ENCODE measurements at regions not wholly inside any gene's neighbourhood (a gene's known extent, or its start where the extent isn't known, plus 50 kb on each side); places are given as distances from the start of the nearest gene placed in this dataset.

GRCh38 chr3:105996781-105997180, 128.0 kb upstream of the CBLB start:
- H3K27me3 ChIP-seq (ENCODE audit: insufficient read depth): no peaks in the 10 kb centered on the region
- no peaks in the 10 kb centered on the region for H3K4me1 Mint-ChIP-seq
- no peak overlapping the region for H3K4me3 ChIP-seq
- TF ChIP-seq, protein P1, sequence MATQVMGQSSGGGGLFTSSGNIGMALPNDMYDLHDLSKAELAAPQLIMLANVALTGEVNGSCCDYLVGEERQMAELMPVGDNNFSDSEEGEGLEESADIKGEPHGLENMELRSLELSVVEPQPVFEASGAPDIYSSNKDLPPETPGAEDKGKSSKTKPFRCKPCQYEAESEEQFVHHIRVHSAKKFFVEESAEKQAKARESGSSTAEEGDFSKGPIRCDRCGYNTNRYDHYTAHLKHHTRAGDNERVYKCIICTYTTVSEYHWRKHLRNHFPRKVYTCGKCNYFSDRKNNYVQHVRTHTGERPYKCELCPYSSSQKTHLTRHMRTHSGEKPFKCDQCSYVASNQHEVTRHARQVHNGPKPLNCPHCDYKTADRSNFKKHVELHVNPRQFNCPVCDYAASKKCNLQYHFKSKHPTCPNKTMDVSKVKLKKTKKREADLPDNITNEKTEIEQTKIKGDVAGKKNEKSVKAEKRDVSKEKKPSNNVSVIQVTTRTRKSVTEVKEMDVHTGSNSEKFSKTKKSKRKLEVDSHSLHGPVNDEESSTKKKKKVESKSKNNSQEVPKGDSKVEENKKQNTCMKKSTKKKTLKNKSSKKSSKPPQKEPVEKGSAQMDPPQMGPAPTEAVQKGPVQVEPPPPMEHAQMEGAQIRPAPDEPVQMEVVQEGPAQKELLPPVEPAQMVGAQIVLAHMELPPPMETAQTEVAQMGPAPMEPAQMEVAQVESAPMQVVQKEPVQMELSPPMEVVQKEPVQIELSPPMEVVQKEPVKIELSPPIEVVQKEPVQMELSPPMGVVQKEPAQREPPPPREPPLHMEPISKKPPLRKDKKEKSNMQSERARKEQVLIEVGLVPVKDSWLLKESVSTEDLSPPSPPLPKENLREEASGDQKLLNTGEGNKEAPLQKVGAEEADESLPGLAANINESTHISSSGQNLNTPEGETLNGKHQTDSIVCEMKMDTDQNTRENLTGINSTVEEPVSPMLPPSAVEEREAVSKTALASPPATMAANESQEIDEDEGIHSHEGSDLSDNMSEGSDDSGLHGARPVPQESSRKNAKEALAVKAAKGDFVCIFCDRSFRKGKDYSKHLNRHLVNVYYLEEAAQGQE (IDR thresholded peaks at IDR 0.05; ENCODE audit: unreplicated experiment): no peak
- TF ChIP-seq ZNF462 (CRISPR knock-in tag; IDR thresholded peaks at IDR 0.05) (no peak), POLR2AphosphoS5 (IDR thresholded peaks at IDR 0.05; ENCODE audit: low read depth) (no peak), ZNF331 (CRISPR knock-in tag; IDR thresholded peaks at IDR 0.05; ENCODE audit: low read depth) (no peak), ZNF114 (CRISPR knock-in tag; IDR thresholded peaks at IDR 0.05) (no peak), JUNB (IDR thresholded peaks at IDR 0.05; ENCODE audit: unreplicated experiment) (no peak), EZH2 (IDR thresholded peaks at IDR 0.05; ENCODE audit: low read depth, unreplicated experiment) (no peak), EZH2phosphoT487 (IDR thresholded peaks at IDR 0.05; ENCODE audit: unreplicated experiment) (no peak)
- peaks cover 7% of the 10 kb centered on the region; the same call in 1 of the 3 replicates for H3K9me3 Mint-ChIP-seq
- no peak overlapping the region for H3K27ac Mint-ChIP-seq
- H4K20me1 ChIP-seq (replicated peaks; ENCODE audit: insufficient read depth): no peaks in the 10 kb centered on the region
- no peaks in the 10 kb centered on the region for H3F3A ChIP-seq (replicated peaks; ENCODE audit: low read depth)
- no peak for DNase-seq (ENCODE audit: low spot score)
- no peaks in the 10 kb centered on the region for H3K4me1 ChIP-seq (ENCODE audit: insufficient read depth)
- no peaks in the 10 kb centered on the region for H3K36me3 ChIP-seq (ENCODE audit: insufficient read depth)
- no peak for ATAC-seq
- H3K79me2 ChIP-seq (replicated peaks; ENCODE audit: insufficient read depth): no peaks in the 10 kb centered on the region
- no peak overlapping the region for H3K4me2 ChIP-seq
- H3K4me3 Mint-ChIP-seq: no peak overlapping the region
- peaks cover 2% of the 10 kb centered on the region for H3K27me3 Mint-ChIP-seq (ENCODE audit: insufficient read depth, low read depth, poor library complexity)
- H2AFZ ChIP-seq: no peak overlapping the region
- no peak overlapping the region for H3K27ac ChIP-seq (ENCODE audit: low read depth)
- 0 out of 2 replicates have a peak, but pooled peaks cover 5% of the 10 kb centered on the region for H3K9me2 ChIP-seq (ENCODE audit: insufficient read depth)
- H3K36me3 Mint-ChIP-seq (ENCODE audit: low read depth): peaks cover 2% of the 10 kb centered on the region; the same call in 1 of the 3 replicates

All from GM23338 (cell line).